Germinal center (tissue), 1 donor: ENCODE measurements at regions not wholly inside any gene's neighbourhood (a gene's known extent, or its start where the extent isn't known, plus 50 kb on each side); places are given as distances from the start of the nearest gene placed in this dataset.

Source experiments
- DNase-seq: peaks from one replicate; pipeline ENCODE4 v3.0.0; 2012; ENCODE audit warnings: mixed read lengths, low spot score

DNA sequence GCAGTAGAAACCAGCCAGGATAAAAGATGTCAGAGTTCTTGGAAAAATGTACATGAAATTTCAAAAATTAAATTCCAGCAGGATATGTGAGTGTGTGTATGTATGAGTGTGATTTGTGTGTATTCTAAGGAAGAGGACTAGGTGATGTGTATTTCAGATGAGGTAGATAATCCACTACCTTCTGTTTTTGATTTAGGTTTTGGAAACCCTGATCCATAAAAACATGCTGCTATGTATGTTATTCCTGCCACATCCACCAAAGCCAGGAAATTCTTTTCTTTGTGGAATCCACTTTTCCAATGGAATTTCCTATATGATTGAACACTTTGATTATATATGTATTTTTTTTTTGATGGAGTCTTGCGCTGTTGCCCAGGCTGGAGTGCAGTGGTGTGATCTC is 276.9 kb downstream of the UQCRFS1 start:
- no peak for DNase-seq

DNA sequence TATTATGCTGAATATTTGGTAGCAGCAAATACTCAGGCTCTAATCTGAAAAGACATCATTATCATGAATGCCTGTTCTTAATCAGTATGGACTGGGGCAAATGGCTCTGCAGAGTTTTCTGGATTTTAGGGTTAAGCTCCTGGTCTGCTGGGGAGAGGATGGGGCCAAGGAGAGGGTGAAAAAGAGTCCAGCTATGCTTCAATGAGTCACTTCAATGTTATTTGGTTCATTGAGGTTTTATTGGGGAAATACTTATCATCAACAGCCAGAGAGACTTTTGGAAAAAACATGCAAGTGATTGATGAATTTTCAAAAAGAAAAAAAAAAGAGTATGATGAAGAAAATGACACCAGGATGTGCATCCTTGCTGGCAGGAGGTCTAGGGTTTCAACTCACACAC is 278.3 kb downstream of the UQCRFS1 start:
- DNase-seq, result no peak

DNA sequence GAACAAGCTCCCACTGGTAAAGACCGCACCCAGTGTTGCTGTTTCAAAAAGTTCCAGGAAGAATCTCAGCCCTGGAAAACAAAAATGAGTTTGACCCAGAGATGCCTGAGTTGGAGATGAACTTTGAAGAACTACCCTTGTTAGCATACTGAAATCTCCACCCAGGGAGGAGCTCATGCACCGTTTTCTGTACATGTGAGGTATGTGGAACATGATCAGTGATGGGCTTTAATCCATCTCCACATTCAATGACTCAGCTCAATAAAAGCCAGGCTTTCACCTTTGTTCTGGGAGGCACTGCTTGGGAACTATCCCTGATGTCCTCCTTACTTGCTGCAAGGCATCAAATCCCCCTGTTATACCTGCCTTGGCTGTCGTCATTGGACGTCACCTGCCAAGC is 279.9 kb downstream of the UQCRFS1 start:
- no peak for DNase-seq

DNA sequence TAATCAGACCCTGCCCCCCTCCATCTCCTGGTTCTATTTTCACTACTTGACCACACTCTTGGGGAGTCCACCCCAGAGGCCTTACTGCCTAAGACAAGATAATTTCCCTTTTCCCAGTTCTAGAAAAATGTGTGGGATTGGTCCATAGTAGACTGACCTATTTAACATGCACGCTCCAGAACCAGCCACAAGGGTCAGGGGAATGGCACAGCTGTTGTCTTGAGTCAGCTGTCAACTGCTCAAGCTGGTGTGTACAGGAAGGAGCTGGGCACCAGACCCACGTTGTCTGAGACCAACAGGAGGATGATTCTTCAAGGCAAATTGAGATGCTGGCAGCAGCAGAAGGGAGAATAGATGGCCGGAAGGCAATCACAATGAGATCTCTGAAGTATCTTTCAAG is 280.5 kb downstream of the UQCRFS1 start:
- no peak for DNase-seq

DNA sequence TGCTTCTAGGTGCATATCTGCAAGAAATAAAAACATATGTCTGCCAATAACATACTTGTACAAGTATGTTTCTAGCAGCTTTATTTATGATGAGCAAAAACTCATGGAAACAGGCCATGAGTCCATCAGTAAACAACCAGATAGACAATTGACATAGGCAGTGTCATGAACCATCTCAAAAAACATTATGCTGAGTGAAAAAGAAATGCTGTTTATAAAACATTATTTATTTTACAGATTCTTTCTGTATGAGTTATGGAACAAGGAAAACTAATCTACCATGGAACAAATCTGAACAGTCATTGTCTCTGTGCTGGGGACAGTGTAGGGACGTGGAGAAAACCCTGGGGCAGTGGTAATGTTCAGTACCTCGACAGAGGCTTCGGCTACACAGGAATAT is 283.9 kb downstream of the UQCRFS1 start:
- no peak for DNase-seq

DNA sequence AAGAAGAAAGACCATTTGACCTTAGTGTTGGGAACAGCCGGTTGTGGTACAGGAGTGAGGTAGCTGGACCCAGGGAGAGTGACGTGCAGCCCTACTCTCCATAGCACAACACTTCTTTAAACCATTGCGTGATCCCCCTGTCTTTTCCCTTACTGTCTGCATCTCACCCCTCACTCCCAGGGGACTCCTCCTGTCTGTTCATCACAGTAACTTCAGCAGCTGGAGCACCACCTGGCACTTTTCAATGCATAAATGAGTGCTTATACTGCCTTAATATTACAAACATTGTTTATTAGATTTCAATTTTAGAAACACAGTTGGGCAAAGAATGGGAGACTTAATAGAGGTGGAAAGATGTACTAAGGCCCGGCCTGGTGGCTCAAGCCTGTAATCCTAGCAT is 285.5 kb downstream of the UQCRFS1 start:
- DNase-seq, result no peak

DNA sequence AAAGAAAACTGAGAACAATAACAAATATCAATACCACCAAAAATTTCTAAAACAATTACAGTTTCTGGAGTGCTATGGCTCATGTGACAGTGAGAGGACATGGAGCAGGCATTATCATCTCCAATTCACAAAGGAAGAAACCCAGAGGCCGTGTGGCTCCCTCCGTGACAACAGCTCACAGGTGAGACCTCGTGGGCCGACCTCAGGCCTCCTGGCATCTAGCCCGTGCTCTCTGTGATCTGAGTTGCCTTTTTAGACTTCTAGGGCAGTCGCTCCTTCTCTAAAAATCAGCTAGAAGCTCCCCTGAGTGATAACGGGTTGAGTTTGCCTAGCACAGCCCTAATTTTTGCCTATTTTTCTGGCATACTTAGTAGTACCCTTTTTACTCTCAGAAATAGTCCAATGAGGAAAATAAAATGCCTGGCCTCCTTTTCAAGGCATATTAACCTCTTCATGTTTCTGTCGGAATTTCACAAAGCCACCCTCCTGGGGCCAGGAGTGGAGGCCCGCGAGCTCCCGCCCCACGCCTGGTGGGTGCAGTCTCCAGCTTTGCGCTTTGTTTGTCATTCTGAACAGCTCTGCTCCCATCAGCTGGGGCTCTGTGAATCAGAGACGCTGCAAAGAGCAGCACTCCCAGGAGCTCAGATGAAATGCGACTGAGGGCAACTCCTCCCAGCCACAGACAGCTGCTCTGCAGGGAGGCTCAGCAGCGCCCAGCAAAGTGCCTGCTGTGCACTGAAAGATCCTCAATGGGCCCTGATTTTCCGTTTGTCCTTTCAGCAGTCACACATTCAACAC is 292.5 kb downstream of the UQCRFS1 start:
- DNase-seq, result no peak

DNA sequence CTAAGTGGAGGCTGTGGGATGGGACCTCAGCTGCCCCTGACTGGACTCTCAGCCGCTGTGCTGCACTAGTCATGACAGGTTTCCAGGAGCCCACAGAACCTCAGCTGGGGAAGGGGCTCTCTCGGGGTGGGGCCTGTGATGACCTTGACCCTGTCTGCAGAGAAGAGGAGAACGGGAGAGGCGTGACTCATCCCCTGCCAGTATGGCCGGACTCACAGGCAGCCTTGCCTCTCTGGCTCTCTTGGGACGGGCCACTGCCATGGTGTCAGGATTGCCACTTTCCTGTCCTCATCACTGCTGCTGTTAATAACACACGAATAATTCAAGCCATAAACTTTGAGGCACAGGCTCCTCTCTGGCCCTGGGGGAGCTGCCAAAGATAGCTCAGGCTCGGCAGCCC is 295.3 kb downstream of the UQCRFS1 start:
- no peak for DNase-seq

DNA sequence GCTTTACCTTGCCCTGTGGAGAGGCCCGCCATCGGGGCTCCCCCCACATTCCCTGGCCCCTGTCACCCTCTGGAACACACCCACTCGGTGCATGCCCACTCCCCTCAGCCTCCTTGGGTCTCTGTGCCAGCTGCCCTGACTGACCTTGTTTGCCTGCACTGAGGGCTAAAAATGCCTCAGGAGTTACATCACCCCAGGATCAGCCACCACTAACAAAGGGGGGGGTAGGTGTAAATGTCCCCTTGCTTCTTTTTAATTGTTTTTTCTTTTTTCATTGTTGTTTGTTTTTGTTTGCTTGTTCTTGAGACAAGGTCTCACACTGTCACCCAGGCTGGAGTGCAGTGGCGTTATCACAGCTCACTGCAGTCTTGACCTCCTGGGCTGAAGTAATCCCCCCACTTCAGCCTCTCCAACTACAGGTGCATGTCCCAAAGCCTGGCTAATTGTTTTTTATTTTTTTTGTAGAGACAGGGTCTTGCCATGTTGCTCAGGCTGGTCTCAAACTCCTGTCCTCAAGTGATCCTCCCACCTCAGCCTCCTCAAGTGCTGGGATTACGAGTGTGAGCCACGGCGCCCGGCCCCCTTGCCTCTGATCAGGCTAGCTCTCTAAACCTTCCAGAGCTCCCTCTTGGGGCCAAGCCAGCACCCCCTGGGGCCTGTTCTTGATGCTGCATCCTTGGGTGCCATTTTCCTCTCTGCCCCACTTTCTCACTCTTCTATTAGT is 297.1 kb downstream of the UQCRFS1 start:
- no peak for DNase-seq

DNA sequence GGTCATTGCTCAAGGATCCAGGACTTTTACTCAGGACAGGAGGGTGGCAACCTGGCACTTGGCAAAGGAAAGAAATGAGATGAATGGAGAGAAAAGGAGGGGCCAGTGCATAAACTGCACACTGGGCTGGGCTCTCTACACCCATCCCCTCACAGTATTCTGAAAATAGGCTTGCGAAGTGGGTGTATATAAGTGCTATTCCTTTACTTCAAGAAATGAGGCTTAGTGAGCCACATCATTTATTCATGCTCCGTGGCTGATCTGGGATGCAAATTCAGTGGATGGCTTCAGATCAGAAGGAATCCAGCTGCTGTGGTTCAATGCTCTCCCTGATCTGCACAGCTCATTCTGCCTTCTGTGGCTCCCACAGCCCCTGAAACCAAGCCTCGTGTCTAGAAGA is 297.7 kb downstream of the UQCRFS1 start:
- no peak for DNase-seq

DNA sequence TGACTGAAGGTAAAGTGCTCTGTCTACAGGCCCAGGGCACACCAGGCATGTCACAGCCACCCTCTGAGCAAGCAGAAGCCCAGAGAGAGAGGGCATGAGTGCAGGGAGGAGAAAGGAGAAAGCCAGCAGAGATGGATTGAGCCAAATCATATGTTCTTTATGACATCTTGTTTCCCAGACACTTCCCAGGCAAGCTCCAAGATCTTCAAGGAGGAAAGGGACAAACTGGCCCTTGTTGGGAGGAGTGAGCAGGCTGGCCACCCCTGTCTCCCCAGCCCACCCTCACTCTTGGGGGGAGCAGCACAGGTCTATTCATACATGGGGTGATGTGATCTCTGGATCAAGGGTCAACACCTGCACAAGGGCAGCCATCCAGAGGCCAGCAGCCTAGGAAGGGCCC is 298.8 kb downstream of the UQCRFS1 start:
- no peak for DNase-seq

DNA sequence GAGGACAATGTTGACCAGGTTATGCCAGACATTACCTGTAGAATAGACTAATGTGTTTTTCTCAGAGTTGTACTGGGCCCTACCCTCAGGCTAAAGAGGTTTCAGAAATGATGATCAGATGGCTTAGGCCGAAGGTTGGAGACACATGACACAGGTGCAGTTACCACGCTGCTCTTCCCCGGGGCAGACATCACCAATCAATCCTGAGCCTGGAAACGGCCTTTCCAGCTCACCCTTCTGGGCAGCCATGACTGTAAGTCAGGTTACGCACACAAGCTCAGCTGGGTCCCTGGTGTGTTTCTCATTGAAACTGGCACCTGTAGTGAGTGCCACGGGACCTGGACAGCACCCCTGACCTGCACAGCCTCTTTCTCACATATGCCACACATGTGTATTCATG is 299.3 kb downstream of the UQCRFS1 start:
- no peak for DNase-seq

DNA sequence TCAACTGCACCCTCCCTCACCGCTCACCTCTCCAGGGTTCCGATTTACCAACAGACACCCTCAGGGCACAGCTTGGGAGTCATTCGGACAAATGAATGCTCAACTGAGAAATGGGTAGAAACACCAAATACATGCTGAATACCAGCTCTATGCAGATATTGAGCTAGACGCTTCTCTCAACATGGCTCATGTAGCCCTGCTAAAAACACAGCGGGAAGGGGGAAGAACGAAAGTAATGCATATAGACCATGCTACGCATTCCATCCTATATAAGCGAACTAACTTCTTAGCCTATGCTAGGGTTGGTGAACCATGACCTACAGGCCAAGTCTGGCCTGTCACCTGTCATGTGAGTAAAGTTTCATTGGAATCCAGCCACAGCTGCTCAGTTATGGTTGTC is 304.0 kb downstream of the UQCRFS1 start:
- DNase-seq, result no peak

DNA sequence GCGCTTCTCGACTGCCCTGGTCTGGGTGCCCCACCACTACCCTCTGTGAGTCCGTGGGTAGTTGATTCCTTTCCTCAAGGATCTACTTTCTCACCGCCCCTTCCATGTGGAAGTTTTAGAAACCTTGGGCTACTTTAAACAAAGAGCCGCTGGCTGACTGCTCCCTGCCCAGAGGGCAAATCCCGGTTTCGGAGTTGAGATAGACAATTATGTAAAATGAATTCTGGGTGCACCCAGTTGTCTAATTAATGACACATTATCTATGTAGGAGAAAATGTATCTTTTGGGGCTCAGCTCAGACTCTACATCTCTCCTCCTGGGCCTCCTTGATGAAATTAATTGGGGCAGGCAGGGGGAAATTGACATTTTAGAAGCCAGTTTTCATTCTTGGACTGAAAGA is 305.4 kb downstream of the UQCRFS1 start:
- no peak for DNase-seq

DNA sequence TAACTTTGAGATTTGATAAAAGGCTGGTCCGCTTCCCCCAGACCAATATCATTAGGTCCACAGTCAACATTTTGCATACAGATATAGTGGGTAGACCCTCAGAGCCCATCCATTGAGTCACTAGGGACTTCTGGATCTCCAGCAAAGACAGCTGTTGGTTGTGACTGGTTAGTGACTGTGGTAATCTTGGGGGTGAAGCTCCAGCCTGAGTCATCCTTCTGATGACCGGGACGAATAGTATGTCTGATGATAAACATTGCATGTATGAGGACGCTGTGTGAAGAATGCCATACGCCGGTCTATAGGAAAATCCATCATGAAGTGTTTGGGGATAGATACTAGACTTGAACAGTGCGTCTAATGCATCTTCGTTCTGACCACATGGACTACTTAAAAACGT is 307.0 kb downstream of the UQCRFS1 start:
- no peak for DNase-seq

DNA sequence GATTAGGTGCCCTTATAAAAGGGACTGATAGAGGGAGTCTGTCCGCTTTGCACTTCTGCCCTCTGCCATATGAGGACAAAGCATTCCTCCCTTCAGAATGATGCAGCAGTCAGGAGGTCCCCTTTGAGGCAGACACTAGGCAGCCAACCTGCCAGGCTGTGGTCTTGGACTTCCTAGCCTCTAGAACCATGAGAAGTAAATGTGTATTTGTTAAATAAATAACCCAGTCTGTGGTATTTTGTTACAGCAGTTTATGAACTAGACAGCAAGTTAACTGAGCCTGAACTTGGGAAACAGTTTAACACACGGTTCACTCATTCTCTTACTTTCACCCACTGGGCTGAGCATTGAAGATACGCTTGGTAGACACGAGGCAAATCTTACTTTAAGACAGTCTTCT is 313.2 kb downstream of the UQCRFS1 start:
- DNase-seq, result no peak

DNA sequence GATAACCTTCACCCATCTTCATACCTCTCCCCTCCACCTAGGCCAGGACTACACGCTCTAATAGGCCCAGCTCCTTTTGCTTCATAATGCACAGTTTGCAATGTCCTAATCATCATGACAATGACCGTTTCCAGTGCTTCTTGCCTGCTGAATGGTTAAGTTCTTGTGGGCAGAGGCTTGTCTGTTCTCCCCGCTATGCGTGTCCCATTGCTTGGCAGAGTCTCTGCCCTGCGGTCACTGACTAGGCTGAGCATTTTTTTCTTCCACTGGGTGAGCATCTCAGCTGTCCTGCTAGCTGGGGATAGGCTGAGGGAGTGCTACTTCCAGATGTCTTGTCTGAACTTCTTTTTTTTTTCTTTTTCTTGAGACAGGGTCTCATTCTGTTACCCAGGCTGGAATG is 314.7 kb downstream of the UQCRFS1 start:
- no peak for DNase-seq

DNA sequence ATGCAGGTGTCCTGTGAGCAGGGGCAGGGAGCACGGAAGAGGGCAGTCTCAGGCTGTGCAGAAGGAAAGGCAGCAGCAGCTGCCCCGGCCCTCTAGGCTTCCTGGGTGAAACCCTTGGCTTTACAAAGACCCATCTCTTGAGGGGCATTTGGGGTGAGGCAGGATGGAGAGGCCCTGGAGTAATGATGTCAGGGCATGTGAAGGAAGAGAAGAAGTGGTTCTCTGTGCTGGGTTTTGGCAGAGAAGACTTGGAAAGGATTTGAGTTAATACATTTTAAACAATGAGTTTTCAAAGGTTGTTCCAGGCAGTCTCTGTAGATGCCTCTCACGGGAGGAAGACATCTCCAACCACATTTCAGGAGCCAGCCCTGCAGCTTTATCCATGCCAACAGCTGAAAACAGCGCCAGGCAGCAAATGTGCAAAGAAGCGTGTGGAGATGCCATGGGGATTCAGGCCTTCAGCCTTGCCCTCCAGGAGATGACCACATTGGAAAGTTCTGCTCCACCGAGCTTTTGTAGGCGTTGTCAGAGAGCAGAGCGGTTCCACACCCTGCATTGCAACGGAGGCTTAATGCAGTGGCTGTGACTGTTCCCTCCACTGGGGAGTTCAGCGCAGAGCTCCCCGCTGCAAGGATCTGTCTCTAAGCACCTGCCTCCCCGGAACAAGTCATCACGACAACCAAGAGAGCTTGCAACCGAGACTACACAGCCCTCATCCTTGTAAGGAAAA is 322.8 kb downstream of the UQCRFS1 start:
- no peak for DNase-seq

DNA sequence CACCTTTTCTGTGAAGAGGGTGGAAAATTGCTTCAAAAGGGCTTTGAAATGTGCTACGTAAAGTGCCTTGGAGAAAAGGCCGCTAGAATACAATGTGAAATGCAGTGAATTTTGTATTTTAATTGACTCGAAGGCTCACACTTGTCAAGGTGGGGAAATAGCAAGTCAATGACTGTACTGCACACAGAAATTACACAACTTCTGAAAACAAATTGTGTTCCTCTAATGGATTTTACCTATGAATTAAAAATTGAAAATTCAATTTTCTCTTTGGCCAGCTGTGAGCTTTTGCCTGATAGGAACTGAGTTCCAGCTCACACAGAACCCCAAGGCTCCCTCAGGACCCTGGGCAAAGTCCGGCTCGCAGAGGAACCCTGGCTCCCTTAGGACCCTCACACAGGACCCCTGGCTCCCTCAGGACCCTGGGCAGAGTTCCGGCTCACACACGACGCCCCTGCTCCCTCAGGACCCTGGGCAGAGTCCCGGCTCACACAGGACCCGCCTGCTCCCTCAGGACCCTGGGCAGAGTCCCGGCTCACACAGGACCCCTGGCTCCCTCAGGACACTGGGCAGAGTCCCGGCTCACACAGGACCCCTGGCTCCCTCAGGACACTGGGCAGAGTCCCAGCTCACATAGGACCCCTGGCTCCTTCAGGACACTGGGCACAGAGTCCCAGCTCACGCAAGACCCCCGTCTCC is 324.9 kb downstream of the UQCRFS1 start:
- DNase-seq, result no peak

DNA sequence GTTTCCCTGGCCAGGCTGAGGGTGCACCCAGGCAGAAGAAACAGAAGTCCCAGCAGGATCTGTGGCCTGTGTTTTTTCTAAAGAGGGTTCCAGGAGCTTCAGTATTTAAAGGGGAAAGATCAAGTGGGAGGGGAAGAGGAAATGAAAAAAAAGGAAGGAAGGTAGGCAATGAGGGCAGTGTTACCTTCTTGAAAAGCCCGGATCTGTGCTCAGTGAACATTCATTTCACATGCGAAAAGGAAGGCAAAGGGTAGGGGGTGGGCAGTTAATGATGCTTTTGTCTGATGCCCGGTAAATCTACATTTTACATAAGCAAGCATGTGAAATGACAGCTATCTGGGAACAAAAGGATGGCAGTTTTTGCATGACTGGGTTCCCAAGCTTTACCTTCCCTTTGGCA is 326.2 kb downstream of the UQCRFS1 start:
- no peak for DNase-seq

DNA sequence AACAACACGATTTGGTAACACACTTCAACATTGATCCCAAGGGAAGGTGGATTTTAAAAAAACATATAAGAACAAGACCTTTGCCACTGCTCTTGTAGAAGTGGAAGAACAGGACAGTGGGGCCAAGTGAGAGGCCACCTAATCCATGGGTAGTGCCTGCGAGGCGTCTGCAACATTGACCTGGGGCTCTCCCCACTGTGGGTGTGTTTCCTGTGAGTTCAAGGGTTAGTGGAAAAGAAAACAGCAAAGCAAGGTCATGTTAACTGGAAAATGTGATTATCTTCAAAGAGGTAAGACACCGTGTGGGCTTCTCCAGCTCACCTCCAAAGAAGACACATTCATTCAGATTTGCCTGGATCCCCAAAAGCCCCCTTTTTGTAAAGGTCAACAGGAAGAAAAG is 327.0 kb downstream of the UQCRFS1 start:
- DNase-seq, result no peak

DNA sequence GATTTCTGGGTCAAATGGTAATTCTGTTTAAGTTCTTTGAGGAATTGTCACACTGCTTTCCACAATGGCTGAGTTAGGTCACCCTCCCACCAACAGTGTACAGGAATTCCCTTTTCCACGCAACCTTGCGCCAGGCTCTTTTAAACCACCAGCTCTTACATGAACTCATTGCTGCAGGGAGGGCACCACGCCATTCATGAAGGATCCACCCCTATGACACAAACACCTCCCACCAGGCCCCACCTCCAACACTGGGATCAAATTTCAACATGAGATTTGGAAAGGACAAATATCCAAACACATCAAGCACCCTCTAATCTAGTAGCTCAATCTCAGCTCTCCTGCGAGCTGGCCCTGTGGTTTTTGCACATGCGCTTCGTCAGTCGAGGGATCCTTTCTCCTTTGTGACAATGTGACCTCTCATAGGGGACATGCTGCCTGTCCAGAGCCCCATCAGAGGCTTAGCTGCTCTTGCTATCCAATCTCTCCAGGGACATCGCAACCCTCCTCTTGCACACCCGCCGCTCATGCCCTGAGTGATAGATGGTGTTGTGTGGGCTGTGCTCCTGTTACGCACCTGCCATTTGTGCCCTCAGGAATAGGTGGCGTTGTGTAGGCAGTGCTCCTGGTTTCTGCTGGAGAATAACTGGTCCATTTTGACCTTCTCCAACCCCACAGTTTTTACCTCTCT is 328.0 kb downstream of the UQCRFS1 start:
- DNase-seq, result no peak
